HCT116 (cell line): ENCODE measurements at regions not wholly inside any gene's neighbourhood (a gene's known extent, or its start where the extent isn't known, plus 50 kb on each side); places are given as distances from the start of the nearest gene placed in this dataset.

Experiments used
- CEBPB ChIP-seq: IDR thresholded peaks from 2 replicates; pipeline ENCODE4 v1.6.1; 2012; ENCODE audit warnings: low read depth
- CTCF ChIP-seq, 3 experiments: fragments of 200-600 bp in 1 of 3; sonication (generic) in 1 of 3; IDR thresholded peaks in 2 of 3; conservative IDR thresholded peaks in 1 of 3; 2 replicates each; pipeline ENCODE4 v1.5.1; 2012 to 2017; ENCODE audit warnings: low read depth in 2 of 3, low read length in 2 of 3, antibody characterized with exemption in 1 of 3, borderline replicate concordance in 1 of 3, control low read depth in 1 of 3, mild to moderate bottlenecking in 1 of 3, mixed read lengths in 1 of 3, mixed run types in 1 of 3, moderate library complexity in 1 of 3; ENCODE audit not compliant: insufficient read depth in 1 of 3
- EGR1 ChIP-seq: IDR thresholded peaks from 2 replicates; pipeline ENCODE4 v1.6.1; 2012; ENCODE audit warnings: low read depth
- EZH2 ChIP-seq: fragments of 200-600 bp; sonication (generic); IDR thresholded peaks from 2 replicates; pipeline ENCODE4 v1.6.1; 2017; ENCODE audit warnings: antibody characterized with exemption, mixed run types
- JUND ChIP-seq: IDR thresholded peaks from 2 replicates; pipeline ENCODE4 v1.6.1; 2012
- POLR2A ChIP-seq: IDR thresholded peaks from 2 replicates; pipeline ENCODE4 v1.7.0; 2011; ENCODE audit warnings: borderline replicate concordance; ENCODE audit not compliant: insufficient read depth, insufficient read length; ENCODE audit errors: extremely low read depth
- POLR2AphosphoS5 ChIP-seq: IDR thresholded peaks from 2 replicates; pipeline ENCODE4 v1.6.1; 2011; ENCODE audit warnings: mild to moderate bottlenecking, low read depth, low read length, moderate library complexity
- RAD21 ChIP-seq: IDR thresholded peaks from 2 replicates; pipeline ENCODE4 v1.6.1; 2012; ENCODE audit warnings: low read depth, mild to moderate bottlenecking
- SRF ChIP-seq: IDR thresholded peaks from 2 replicates; pipeline ENCODE4 v1.6.1; 2012; ENCODE audit warnings: low read depth
- YY1 ChIP-seq: IDR thresholded peaks from 2 replicates; pipeline ENCODE4 v1.6.1; 2011; ENCODE audit warnings: low read length, low read depth, moderate library complexity, mild to moderate bottlenecking; ENCODE audit not compliant: insufficient replicate concordance; ENCODE audit errors: extremely low read depth
- ZFX ChIP-seq: fragments of 450-650 bp; IDR thresholded peaks from 2 replicates; pipeline ENCODE4 v1.6.1; 2017
- TF ChIP-seq, protein P1 (sequence below): IDR thresholded peaks from 2 replicates; pipeline ENCODE4 v1.6.1; 2012

DNA sequence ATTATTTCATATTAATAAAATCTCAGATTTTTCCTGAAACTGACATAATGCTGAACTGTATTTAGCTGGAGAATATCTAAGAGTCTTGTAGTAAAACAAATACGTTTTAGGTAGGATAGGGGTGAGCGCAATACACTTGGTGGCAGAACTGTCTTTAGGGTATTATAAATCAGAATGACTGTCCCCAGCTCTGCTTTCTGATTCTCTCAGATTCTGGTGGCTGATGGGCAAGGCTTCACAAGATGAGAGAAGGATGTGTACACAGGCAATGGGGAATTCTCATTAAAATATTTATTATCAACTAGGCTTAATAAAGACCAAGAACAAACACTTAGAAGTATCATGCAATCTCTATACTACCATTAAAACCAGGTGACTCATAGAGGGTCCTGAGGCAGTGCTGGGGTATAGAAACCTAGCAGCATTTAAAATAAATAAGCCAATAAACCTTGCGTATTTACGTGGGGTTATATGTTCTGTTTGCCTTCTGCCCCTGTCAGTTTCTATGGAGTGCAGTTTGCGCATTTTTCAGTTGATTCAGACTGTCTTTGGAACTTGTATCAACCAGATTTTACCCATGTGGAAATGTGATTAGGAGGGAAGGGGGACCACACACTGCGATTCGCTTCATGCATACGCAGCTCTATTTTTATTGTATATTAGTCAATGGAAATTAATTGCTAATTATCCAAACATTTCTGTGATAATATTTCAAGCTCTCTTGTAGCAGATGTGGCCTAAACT, 1150.7 kb upstream of the WWC1 start:
- TF ChIP-seq CTCF (IDR thresholded peaks at IDR 0.05 in 2 of 3, conservative IDR thresholded peaks at IDR 0.05 in 1 of 3; ENCODE audit: borderline replicate concordance in 1 of 3, insufficient read depth in 1 of 3, low read depth in 2 of 3, low read length in 2 of 3) (no peak), POLR2A (no peak), POLR2AphosphoS5 (no peak), EGR1 (no peak), JUND (no peak), EZH2 (no peak), YY1 (no peak), ZFX (no peak), RAD21 (no peak), SRF (no peak), CEBPB (no peak)
- TF ChIP-seq, protein P1, sequence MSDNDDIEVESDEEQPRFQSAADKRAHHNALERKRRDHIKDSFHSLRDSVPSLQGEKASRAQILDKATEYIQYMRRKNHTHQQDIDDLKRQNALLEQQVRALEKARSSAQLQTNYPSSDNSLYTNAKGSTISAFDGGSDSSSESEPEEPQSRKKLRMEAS = no peak
